Right ventricle myocardium inferior (tissue), 1 donor: ENCODE measurements at regions not wholly inside any gene's neighbourhood (a gene's known extent, or its start where the extent isn't known, plus 50 kb on each side); places are given as distances from the start of the nearest gene placed in this dataset.
"Not testable (repeated sequence)": the region's sequence is repeated elsewhere in the genome, so short reads cannot be mapped to it uniquely, and the experiment has no call there.

Source experiments
- ATAC-seq: fragments of 200-7000 bp; cut with Tn5 transposase; one replicate; pipeline ENCODE4 v1.9.1; 2020; ENCODE audit warnings: mild to moderate bottlenecking, moderate library complexity
- DNase-seq: peaks from one replicate; pipeline ENCODE4 v3.0.0; 2021; ENCODE audit errors: missing footprints
- intact Hi-C: fragments of 100-400 bp; cut with DNase I; formaldehyde crosslinking; loops from one replicate; pipeline ENCODE4 v1.11.0; 2022
- donor health status: DM: no; HTN: yes; CAD: no; lungs with severe emphysema.

- intact Hi-C loops, DNase-seq, ATAC-seq: not testable (repeated sequence)
Observed at GRCh38 chr9:67635067-67635466, 223.7 kb upstream of the ANKRD20A1 start.

DNA sequence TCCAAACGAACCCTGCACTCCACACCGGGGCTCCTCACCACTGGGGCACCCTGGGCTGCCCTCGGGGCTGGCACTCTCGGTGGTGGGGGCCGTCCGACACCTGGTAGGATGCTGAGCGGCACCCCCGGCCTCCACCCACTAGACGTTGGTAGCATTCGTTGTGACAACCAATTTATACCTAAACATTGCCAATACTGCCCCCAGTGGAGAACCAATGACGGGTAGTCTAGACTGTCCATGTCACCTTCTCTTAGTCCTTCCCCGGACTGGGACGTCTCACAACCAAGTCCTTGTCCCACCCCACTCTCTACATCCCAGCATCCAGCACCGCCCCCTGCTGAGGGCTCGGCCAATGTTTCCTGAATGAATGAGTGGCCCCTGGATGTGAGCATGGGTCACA, 246.8 kb upstream of the ANKRD20A1 start:
- ATAC-seq, intact Hi-C loops: not testable (repeated sequence)
- DNase-seq, result peak; percentile 69

- ATAC-seq, intact Hi-C loops, DNase-seq: not testable (repeated sequence)
Observed at GRCh38 chr9:67609872-67610271, 248.9 kb upstream of the ANKRD20A1 start.

GRCh38 chr9:67609435-67609834, 249.3 kb upstream of the ANKRD20A1 start:
- ATAC-seq, DNase-seq, intact Hi-C loops: not testable (repeated sequence)

GRCh38 chr9:67605113-67605512, 253.6 kb upstream of the ANKRD20A1 start:
- DNase-seq, ATAC-seq, intact Hi-C loops: not testable (repeated sequence)

- intact Hi-C loops, ATAC-seq: not testable (repeated sequence)
- DNase-seq, result peak; percentile 70
Observed at GRCh38 chr9:67603609-67604008, 255.1 kb upstream of the ANKRD20A1 start.

DNA sequence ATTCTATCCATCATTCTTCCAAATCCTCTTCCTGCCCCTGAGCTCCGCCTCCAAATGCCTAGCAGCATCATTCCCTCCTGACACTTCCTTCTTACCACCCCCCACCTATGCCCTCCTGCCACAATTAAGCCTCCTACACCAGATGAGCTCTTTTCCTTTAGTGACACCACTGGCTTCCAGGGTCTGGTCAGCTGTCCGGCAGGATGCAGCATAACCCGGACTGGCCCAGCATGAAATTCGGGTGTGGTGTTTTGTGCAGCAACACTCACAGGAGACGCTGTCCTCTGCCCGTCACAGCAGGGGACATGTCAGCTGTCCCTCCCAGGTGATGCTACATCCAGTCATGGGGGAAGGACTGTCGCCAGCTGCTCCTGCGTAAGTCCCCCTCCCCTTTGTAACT, 266.3 kb upstream of the ANKRD20A1 start:
- intact Hi-C loops, ATAC-seq, DNase-seq: not testable (repeated sequence)

GRCh38 chr9:67555874-67556273, 302.9 kb upstream of the ANKRD20A1 start:
- ATAC-seq, DNase-seq, intact Hi-C loops: not testable (repeated sequence)

DNA sequence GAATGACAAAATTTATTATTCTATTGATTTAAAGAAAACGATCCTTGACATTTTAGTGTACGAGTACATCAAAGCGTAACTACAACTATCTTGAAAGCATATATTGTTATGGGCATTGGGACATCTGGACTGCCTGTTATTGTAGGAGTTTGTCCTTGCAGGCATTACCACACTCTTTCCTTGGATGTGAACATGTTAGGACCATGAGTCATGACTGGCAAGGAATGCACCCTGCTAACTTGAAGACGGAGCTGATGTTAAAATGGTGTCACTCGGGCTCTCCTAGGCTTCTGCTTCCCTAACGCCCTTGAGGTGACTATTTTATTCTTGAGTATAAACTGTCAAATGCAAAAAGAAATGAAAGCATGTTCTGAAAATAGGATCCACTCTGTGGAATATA, 308.7 kb upstream of the ANKRD20A1 start:
- DNase-seq, intact Hi-C loops: not testable (repeated sequence)

GRCh38 chr9:67529834-67530233, 328.9 kb upstream of the ANKRD20A1 start:
- intact Hi-C loops, ATAC-seq, DNase-seq: not testable (repeated sequence)

More for the DNA sequence above, 308.7 kb upstream of the ANKRD20A1 start:
- not testable (repeated sequence) for ATAC-seq

DNA sequence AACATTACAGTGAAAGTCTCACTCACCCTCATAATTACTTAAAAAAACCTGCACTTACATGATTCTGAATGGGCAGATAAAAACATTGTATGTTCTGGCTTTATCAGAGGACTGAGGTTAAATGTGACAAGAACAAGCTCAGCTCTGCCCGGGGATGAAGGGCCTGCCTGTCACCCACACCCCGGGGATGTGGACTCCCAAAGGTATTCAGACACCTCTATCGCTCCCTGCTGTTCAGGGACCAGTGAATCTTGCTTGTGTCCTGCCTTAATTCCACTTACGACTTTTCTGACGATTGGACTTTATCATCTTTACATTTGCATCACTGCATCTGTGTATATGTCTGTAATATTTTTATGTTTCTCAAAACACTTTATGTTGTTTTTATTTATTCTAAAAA, 341.8 kb upstream of the ANKRD20A1 start:
- intact Hi-C loops, DNase-seq, ATAC-seq: not testable (repeated sequence)

DNA sequence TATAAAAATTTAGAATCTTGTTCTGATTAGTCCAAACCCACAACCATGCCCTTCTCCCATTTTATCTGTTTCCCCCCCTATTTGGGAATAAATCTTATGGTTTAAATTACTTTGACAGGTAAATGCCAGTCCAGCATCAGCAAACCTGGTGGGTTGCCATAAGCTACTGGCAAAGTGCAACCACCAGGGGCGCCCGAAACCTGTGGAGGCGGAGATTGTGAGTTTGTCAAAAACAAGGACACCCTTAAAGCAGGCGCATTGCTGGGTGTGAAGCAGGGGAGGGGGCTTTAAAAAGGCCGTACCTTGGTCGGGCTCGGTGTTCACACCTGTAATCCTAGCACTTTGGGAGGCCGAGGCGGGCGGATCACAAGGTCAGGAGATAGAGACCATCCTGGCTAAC, 344.1 kb upstream of the ANKRD20A1 start:
- ATAC-seq, DNase-seq, intact Hi-C loops: not testable (repeated sequence)

DNA sequence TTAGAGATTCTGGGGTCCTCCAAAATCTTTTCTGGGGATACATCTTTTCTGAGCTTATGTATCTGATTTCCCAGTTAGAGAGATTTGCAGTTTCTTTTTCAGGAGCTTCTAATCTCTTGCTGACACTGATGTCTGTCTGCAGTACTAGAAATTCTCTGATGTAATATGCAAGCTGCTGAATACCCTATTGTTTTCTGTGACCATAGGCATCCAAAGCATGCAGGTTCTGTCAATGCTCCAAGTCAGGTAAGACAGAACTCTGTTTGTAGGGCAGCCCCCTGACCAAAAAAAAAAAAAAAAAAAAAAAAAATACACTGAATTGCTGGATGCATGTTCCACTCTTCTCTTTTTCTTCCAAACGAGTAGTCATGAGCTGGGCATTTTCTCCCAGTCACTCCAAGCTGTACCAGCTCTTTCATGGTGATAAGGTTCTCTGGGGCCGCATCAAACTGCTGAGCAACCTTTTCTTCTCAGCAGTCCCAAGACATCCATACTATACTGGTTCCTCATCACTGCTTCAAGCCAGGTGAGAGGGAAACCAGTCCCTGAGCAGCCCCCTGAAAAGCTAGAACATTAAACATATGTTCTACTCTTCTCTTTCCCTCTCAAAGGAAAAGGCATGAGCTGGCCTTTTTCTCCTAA, 354.9 kb upstream of the ANKRD20A1 start:
- DNase-seq, ATAC-seq, intact Hi-C loops: not testable (repeated sequence)

- ATAC-seq, DNase-seq, intact Hi-C loops: not testable (repeated sequence)
Observed at GRCh38 chr9:67492028-67492427, 366.7 kb upstream of the ANKRD20A1 start.

DNA sequence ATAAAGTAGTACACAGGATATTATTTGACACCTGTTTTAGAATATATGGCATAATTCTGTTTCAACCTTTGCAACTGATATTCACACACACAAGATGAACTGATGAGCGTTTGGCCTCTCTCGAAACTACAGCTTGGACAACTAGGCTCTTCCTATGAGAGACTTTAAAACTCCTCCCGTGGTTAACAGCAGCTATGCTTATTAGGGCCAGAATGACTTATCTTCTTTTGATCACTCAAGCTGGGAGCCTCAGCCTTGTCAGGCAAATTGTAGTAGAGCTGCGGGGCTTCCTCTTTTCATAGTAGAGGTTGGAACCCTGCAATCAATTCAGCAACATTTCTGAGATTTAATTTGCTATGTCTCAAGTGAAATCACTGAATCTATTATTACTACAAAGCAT, 381.3 kb upstream of the ANKRD20A1 start:
- DNase-seq, intact Hi-C loops, ATAC-seq: not testable (repeated sequence)

DNA sequence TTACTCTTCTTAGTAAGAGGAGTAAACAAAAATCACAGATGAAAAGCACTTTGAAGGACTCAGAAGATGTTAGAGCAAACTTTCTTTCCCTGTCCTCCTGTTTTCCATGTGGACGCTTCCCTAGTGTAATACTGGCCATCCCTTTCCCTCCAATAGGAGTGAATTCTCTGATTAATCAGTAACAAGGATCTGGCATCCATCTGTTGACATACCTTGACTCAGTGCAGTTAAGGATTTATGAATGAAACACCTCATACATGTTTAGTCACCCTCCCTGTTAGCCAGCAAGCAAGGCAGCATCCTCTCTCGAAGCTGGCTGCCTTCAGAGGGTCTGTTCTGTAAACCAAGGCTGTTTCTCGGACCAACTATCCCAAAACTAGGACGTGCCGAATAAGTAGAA, 388.0 kb upstream of the ANKRD20A1 start:
- ATAC-seq, DNase-seq, intact Hi-C loops: not testable (repeated sequence)

GRCh38 chr9:67468326-67468725, 390.4 kb upstream of the ANKRD20A1 start:
- DNase-seq, ATAC-seq, intact Hi-C loops: not testable (repeated sequence)

- intact Hi-C loops, DNase-seq, ATAC-seq: not testable (repeated sequence)
Observed at GRCh38 chr9:67461796-67462757, 396.7 kb upstream of the ANKRD20A1 start.

DNA sequence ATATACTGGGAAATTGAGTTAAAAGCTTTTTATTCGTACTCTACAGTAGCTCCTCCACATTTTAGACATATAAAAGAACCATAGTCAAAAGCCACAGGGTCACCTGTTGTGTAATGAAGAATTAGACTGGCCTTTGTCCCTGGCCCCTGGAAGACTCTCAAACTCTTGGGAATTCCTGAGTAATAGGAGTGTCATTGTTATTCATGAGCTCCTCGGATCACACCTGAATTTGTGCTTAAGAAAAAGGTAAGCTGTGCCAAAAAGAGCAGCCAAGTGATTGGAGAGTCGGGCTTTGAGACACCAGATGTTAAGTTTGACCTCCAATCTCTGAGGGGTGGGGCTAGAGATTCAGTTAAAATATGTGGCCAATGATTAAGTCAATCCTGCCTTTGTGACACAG, 405.8 kb upstream of the ANKRD20A1 start:
- DNase-seq, intact Hi-C loops, ATAC-seq: not testable (repeated sequence)
